ENCODE measurements at regions not wholly inside any gene's neighbourhood (a gene's known extent, or its start where the extent isn't known, plus 50 kb on each side); places are given as distances from the start of the nearest gene placed in this dataset.

DNA sequence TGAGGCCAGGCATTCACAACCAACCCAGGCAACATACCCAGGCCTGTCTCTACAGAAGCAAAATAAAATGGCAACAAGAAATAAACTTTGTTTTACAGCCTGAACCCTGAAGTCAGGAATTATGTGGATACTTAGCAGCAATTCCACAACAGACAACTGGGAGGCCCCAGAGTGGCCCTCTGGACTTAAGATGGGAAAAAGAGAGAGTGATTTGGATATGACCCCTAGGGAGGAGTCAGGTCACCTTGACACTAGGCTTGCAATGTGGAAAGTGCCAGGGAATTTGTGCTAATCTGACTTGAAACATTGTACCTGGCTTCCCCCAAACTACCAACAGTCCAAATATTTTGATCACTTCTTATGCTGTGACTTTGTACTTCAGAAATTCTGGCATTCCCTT is 193.1 kb downstream of the PARM1 start:
- Histone ChIP-seq H3K4me1 (ENCODE audit: control insufficient read depth in 2 of 2, insufficient read depth in 2 of 2, low read length in 2 of 2) (no peaks in the 10 kb centered on the region), H3K36me3 (ENCODE audit: control insufficient read depth in 2 of 3, insufficient read depth in 3 of 3, low read length in 3 of 3) (no peaks in the 10 kb centered on the region), H3K9me3 (ENCODE audit: control insufficient read depth in 2 of 3, low read length in 3 of 3) (no peaks in the 10 kb centered on the region), H3K27me3 (ENCODE audit: control insufficient read depth in 2 of 2, insufficient read depth in 2 of 2, low read length in 2 of 2) (no peaks in the 10 kb centered on the region), H3K4me3 (ENCODE audit: low read length) (no peak overlapping the region), H3K27ac (ENCODE audit: low read depth, low read length) (no peak overlapping the region)
- DNase-seq (no peak), ATAC-seq (no peak)
- H3K4me1 Mint-ChIP-seq, result no peaks in the 10 kb centered on the region
- H3K27me3 Mint-ChIP-seq, result no peaks in the 10 kb centered on the region
- intact Hi-C loops (cut with micrococcal nuclease), result no loop called here
- no peak overlapping the region for H3K27ac Mint-ChIP-seq
- CTCF ChIA-PET, result no interaction called here
- peaks cover 0 to 24% (median 6%) of the 10 kb centered on the region in 11 donors for H3K9me3 Mint-ChIP-seq
- no peak overlapping the region for H3K4me3 Mint-ChIP-seq
- peaks cover 0 to 5% (median 0%) of the 10 kb centered on the region in 5 donors for H3K36me3 Mint-ChIP-seq
- POLR2A ChIA-PET, result no interaction called here

DNA sequence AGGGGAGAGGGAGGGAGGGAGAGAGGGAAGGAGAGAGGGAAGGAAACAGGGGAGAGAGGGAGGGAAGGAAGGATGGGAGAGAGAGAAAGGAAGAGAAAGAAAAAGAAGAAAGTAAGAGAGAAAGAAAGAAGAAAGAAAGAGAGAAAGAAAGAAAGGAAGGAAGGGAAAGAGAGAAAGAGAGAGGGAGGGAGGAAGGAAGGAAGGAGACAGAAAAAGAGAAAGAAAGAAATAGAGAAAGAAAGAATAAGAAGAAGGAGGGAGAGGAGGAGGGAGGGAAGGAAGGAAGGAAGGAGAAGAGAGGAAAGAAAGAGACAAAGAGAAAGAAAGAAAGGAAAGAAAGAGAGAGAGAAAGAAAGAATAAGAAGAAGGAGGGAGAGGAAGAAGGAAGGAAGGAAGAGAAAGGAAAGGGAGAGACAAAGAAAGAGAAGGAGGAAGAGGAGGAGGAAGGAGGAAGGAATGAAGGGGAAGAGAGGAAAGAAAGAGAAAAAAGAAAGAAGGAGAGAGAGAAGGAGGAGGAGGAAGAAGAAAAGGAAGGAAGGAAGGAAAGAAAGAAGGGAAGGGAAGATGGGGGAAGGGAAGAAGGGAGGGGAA is 189.6 kb downstream of the PARM1 start:
- POLR2A ChIA-PET, result no interaction called here
- CTCF ChIA-PET, result no interaction called here
- Mint-ChIP-seq H3K27ac (no peak overlapping the region), H3K4me1 (no peaks in the 10 kb centered on the region), H3K4me3 (no peak overlapping the region), H3K27me3 (no peaks in the 10 kb centered on the region), H3K36me3 (peaks cover 0 to 5% (median 0%) of the 10 kb centered on the region in 5 donors), H3K9me3 (peaks cover 7 to 42% (median 14%) of the 10 kb centered on the region in 11 donors)
- Histone ChIP-seq H3K27ac (ENCODE audit: low read depth, low read length) (no peak overlapping the region), H3K4me3 (ENCODE audit: low read length) (no peak overlapping the region), H3K27me3 (ENCODE audit: control insufficient read depth in 2 of 2, insufficient read depth in 2 of 2, low read length in 2 of 2) (no peaks in the 10 kb centered on the region), H3K9me3 (ENCODE audit: control insufficient read depth in 2 of 3, low read length in 3 of 3) (peaks cover 0 to 4% (median 0%) of the 10 kb centered on the region in 3 experiments), H3K36me3 (ENCODE audit: control insufficient read depth in 2 of 3, insufficient read depth in 3 of 3, low read length in 3 of 3) (no peaks in the 10 kb centered on the region), H3K4me1 (ENCODE audit: control insufficient read depth in 2 of 2, insufficient read depth in 2 of 2, low read length in 2 of 2) (no peaks in the 10 kb centered on the region)
- DNase-seq (no peak), ATAC-seq (no peak)
- intact Hi-C loops (cut with micrococcal nuclease), result no loop called here

DNA sequence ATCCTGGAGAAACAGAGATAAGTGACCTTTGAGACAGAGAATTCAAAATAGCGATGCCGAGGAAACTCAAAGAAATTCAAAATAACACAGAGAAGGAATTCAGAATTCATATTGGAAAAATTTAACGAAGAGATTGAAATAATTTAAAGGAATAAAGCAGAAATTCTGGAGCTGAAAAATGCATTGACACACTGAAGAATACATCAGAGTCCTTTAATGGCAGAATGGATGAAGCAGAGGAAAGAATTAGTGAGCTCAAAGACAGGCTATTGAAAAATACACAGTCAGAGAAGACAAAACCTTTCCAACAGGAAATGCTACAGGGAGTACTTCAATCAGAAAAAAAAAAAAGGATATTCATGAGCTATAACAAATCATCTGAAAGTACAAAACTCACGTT is 185.8 kb downstream of the PARM1 start:
- Histone ChIP-seq H3K4me3 (ENCODE audit: low read length) (no peak overlapping the region), H3K9me3 (ENCODE audit: control insufficient read depth in 2 of 3, low read length in 3 of 3) (peaks cover 0 to 6% (median 0%) of the 10 kb centered on the region in 3 experiments), H3K27ac (ENCODE audit: low read depth, low read length) (no peak overlapping the region), H3K4me1 (ENCODE audit: control insufficient read depth in 2 of 2, insufficient read depth in 2 of 2, low read length in 2 of 2) (no peaks in the 10 kb centered on the region), H3K27me3 (ENCODE audit: control insufficient read depth in 2 of 2, insufficient read depth in 2 of 2, low read length in 2 of 2) (no peaks in the 10 kb centered on the region), H3K36me3 (ENCODE audit: control insufficient read depth in 2 of 3, insufficient read depth in 3 of 3, low read length in 3 of 3) (no peaks in the 10 kb centered on the region)
- no peak overlapping the region for H3K4me3 Mint-ChIP-seq
- intact Hi-C loops (cut with micrococcal nuclease), result no loop called here
- POLR2A ChIA-PET, result no interaction called here
- peaks cover 7 to 61% (median 14%) of the 10 kb centered on the region in 11 donors for H3K9me3 Mint-ChIP-seq
- no peaks in the 10 kb centered on the region for H3K4me1 Mint-ChIP-seq
- ATAC-seq, result no peak
- no peak overlapping the region for H3K27ac Mint-ChIP-seq
- no peaks in the 10 kb centered on the region for H3K27me3 Mint-ChIP-seq
- DNase-seq, result no peak
- CTCF ChIA-PET, result no interaction called here
- peaks cover 0 to 5% (median 0%) of the 10 kb centered on the region in 5 donors for H3K36me3 Mint-ChIP-seq

- Histone ChIP-seq H3K4me3 (ENCODE audit: low read length) (no peak overlapping the region), H3K36me3 (ENCODE audit: control insufficient read depth in 2 of 3, insufficient read depth in 3 of 3, low read length in 3 of 3) (no peaks in the 10 kb centered on the region), H3K27me3 (ENCODE audit: control insufficient read depth in 2 of 2, insufficient read depth in 2 of 2, low read length in 2 of 2) (no peaks in the 10 kb centered on the region), H3K9me3 (ENCODE audit: control insufficient read depth in 2 of 3, low read length in 3 of 3) (peaks cover 0 to 4% (median 0%) of the 10 kb centered on the region in 3 experiments), H3K4me1 (ENCODE audit: control insufficient read depth in 2 of 2, insufficient read depth in 2 of 2, low read length in 2 of 2) (no peaks in the 10 kb centered on the region), H3K27ac (ENCODE audit: low read depth, low read length) (no peak overlapping the region)
- no peak for ATAC-seq
- ChIA-PET POLR2A (no interaction called here), CTCF (no interaction called here)
- H3K27ac Mint-ChIP-seq, result no peak overlapping the region
- intact Hi-C loops (cut with micrococcal nuclease), result no loop called here
- DNase-seq, result no peak
- H3K9me3 Mint-ChIP-seq, result peaks cover 0 to 21% (median 7%) of the 10 kb centered on the region in 11 donors
- H3K27me3 Mint-ChIP-seq, result peaks cover 0 to 10% (median 4%) of the 10 kb centered on the region in 5 donors
- no peaks in the 10 kb centered on the region for H3K36me3 Mint-ChIP-seq
- no peaks in the 10 kb centered on the region for H3K4me1 Mint-ChIP-seq
- H3K4me3 Mint-ChIP-seq, result no peak overlapping the region
Observed at GRCh38 chr4:75110061-75110460, 177.1 kb downstream of the PARM1 start.

DNA sequence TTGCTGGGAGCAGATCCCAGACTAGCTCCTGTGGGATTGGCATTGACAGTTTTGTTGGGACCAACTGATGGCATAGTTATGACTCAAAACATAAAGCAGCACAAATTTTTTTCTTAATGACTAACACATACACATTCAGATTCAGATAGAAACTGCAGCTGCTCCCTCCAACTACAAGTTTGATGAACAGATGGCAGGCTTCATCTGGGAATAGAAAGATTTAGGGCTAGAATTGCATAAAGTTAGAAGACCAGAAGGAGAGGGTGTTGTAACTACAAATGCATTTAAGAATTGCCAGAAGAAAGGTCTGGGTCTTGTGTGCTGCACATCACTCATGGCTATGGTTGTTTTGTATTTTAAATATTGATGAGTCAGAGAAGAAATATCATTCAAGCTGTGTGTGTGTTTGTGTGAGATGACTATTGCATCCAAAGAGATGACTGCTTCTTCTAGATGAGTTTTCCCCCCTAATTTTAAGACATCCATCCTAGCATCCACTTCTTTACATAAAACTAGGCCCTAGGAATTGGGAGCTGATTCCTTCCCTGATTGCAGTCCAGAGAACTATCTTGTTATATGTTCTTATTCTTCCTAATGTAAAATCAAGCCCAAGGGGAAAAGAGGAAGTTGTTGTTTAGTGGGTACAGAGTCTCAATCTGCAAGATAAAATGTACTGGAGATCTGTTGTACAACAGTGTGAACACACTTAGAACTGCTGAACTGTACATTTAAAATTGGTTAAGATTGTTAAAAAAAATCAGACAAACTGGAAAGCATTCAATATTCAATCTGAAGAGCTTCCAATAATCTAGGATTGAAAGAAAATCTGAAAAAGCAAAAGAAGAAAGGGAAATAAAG is 175.1 kb downstream of the PARM1 start:
- H3K27ac Mint-ChIP-seq, result no peak overlapping the region
- no peak overlapping the region for H3K27ac ChIP-seq (ENCODE audit: low read depth, low read length)
- H3K36me3 Mint-ChIP-seq, result no peaks in the 10 kb centered on the region
- intact Hi-C loops (cut with micrococcal nuclease), result no loop called here
- H3K36me3 ChIP-seq (ENCODE audit: control insufficient read depth in 2 of 3, insufficient read depth in 3 of 3, low read length in 3 of 3), result no peaks in the 10 kb centered on the region
- POLR2A ChIA-PET, result no interaction called here
- DNase-seq, result no peak
- H3K4me3 Mint-ChIP-seq, result no peak overlapping the region
- no peaks in the 10 kb centered on the region for H3K4me1 ChIP-seq (ENCODE audit: control insufficient read depth in 2 of 2, insufficient read depth in 2 of 2, low read length in 2 of 2)
- no peak for ATAC-seq
- CTCF ChIA-PET, result no interaction called here
- peaks cover 0 to 4% (median 0%) of the 10 kb centered on the region in 3 experiments for H3K9me3 ChIP-seq (ENCODE audit: control insufficient read depth in 2 of 3, low read length in 3 of 3)
- H3K27me3 Mint-ChIP-seq, result peaks cover 0 to 10% (median 4%) of the 10 kb centered on the region in 5 donors
- H3K27me3 ChIP-seq (ENCODE audit: control insufficient read depth in 2 of 2, insufficient read depth in 2 of 2, low read length in 2 of 2), result no peaks in the 10 kb centered on the region
- no peaks in the 10 kb centered on the region for H3K4me1 Mint-ChIP-seq
- H3K9me3 Mint-ChIP-seq, result peaks cover 0 to 14% (median 3%) of the 10 kb centered on the region in 11 donors
- no peak overlapping the region for H3K4me3 ChIP-seq (ENCODE audit: low read length)

DNA sequence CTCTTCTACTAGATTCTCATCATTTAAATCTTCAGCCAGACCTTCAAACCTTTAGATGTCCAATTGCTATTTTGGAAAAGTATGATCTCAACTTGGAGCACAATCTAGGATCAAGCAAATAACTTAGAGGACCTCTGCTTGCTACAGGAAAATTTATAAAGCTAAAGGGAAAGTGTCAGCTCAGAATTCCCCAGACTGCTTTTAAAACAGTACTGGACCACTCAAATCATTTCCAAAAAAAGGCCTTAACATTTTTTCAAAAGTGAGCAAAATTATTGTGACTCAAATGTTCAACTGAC is 169.8 kb downstream of the PARM1 start:
- ChIA-PET CTCF (no interaction called here), POLR2A (no interaction called here)
- intact Hi-C loops (cut with micrococcal nuclease), result no loop called here
- Mint-ChIP-seq H3K27me3 (peaks cover 0 to 4% (median 4%) of the 10 kb centered on the region in 5 donors), H3K9me3 (peaks cover 0 to 27% (median 10%) of the 10 kb centered on the region in 11 donors), H3K4me3 (no peak overlapping the region), H3K27ac (no peak overlapping the region), H3K36me3 (peaks cover 0 to 6% (median 0%) of the 10 kb centered on the region in 5 donors), H3K4me1 (no peaks in the 10 kb centered on the region)
- no peaks in the 10 kb centered on the region for H3K36me3 ChIP-seq (ENCODE audit: control insufficient read depth in 2 of 3, insufficient read depth in 3 of 3, low read length in 3 of 3)
- no peak overlapping the region for H3K4me3 ChIP-seq (ENCODE audit: low read length)
- no peak overlapping the region for H3K27ac ChIP-seq (ENCODE audit: low read depth, low read length)
- no peaks in the 10 kb centered on the region for H3K4me1 ChIP-seq (ENCODE audit: control insufficient read depth in 2 of 2, insufficient read depth in 2 of 2, low read length in 2 of 2)
- peaks cover 0 to 4% (median 0%) of the 10 kb centered on the region in 3 experiments for H3K9me3 ChIP-seq (ENCODE audit: control insufficient read depth in 2 of 3, low read length in 3 of 3)
- H3K27me3 ChIP-seq (ENCODE audit: control insufficient read depth in 2 of 2, insufficient read depth in 2 of 2, low read length in 2 of 2), result no peaks in the 10 kb centered on the region
- no peak for ATAC-seq
- DNase-seq, result no peak

Measured in naive thymus-derived CD4-positive, alpha-beta T cell (primary cell).